ENCODE measurements at regions not wholly inside any gene's neighbourhood (a gene's known extent, or its start where the extent isn't known, plus 50 kb on each side); places are given as distances from the start of the nearest gene placed in this dataset.

- H3K9me3 ChIP-seq (ENCODE audit: control insufficient read depth in 2 of 3, low read length in 3 of 3), result no peaks in the 10 kb centered on the region
- no peaks in the 10 kb centered on the region for H3K27me3 ChIP-seq (ENCODE audit: control insufficient read depth in 2 of 2, insufficient read depth in 2 of 2, low read length in 2 of 2)
- H3K27ac Mint-ChIP-seq, result no peak overlapping the region
- no peaks in the 10 kb centered on the region for H3K36me3 ChIP-seq (ENCODE audit: control insufficient read depth in 2 of 3, insufficient read depth in 3 of 3, low read length in 3 of 3)
- no peaks in the 10 kb centered on the region for H3K27me3 Mint-ChIP-seq
- no peaks in the 10 kb centered on the region for H3K4me1 ChIP-seq (ENCODE audit: control insufficient read depth in 2 of 2, insufficient read depth in 2 of 2, low read length in 2 of 2)
- DNase-seq, result no peak
- no peak for ATAC-seq
- H3K4me3 ChIP-seq (ENCODE audit: low read length), result no peak overlapping the region
- H3K4me3 Mint-ChIP-seq, result no peak overlapping the region
- H3K4me1 Mint-ChIP-seq, result no peaks in the 10 kb centered on the region
- CTCF ChIA-PET, result no interaction called here
- intact Hi-C loops (cut with micrococcal nuclease), result no loop called here
- POLR2A ChIA-PET, result no interaction called here
- H3K36me3 Mint-ChIP-seq, result no peaks in the 10 kb centered on the region
- peaks cover under 1 to 10% (median 4%) of the 10 kb centered on the region in 11 donors for H3K9me3 Mint-ChIP-seq
- no peak overlapping the region for H3K27ac ChIP-seq (ENCODE audit: low read depth, low read length)
Measured at GRCh38 chr5:125630237-125630636, 793.0 kb upstream of the GRAMD2B start.

- Mint-ChIP-seq H3K4me1 (no peaks in the 10 kb centered on the region), H3K9me3 (peaks cover 0 to 14% (median 5%) of the 10 kb centered on the region in 11 donors), H3K4me3 (no peak overlapping the region), H3K27ac (no peak overlapping the region), H3K36me3 (no peaks in the 10 kb centered on the region), H3K27me3 (no peaks in the 10 kb centered on the region)
- DNase-seq (no peak), ATAC-seq (no peak)
- ChIA-PET POLR2A (no interaction called here), CTCF (no interaction called here)
- intact Hi-C loops (cut with micrococcal nuclease), result no loop called here
- Histone ChIP-seq H3K9me3 (ENCODE audit: control insufficient read depth in 2 of 3, low read length in 3 of 3) (no peaks in the 10 kb centered on the region), H3K27ac (ENCODE audit: low read depth, low read length) (no peak overlapping the region), H3K36me3 (ENCODE audit: control insufficient read depth in 2 of 3, insufficient read depth in 3 of 3, low read length in 3 of 3) (no peaks in the 10 kb centered on the region), H3K27me3 (ENCODE audit: control insufficient read depth in 2 of 2, insufficient read depth in 2 of 2, low read length in 2 of 2) (no peaks in the 10 kb centered on the region), H3K4me3 (ENCODE audit: low read length) (no peak overlapping the region), H3K4me1 (ENCODE audit: control insufficient read depth in 2 of 2, insufficient read depth in 2 of 2, low read length in 2 of 2) (no peaks in the 10 kb centered on the region)
Measured at GRCh38 chr5:125633523-125633922, 789.7 kb upstream of the GRAMD2B start.

- Histone ChIP-seq H3K36me3 (ENCODE audit: control insufficient read depth in 2 of 3, insufficient read depth in 3 of 3, low read length in 3 of 3) (no peaks in the 10 kb centered on the region), H3K4me3 (ENCODE audit: low read length) (no peak overlapping the region), H3K27ac (ENCODE audit: low read depth, low read length) (no peak overlapping the region), H3K27me3 (ENCODE audit: control insufficient read depth in 2 of 2, insufficient read depth in 2 of 2, low read length in 2 of 2) (no peaks in the 10 kb centered on the region), H3K9me3 (ENCODE audit: control insufficient read depth in 2 of 3, low read length in 3 of 3) (no peaks in the 10 kb centered on the region), H3K4me1 (ENCODE audit: control insufficient read depth in 2 of 2, insufficient read depth in 2 of 2, low read length in 2 of 2) (no peaks in the 10 kb centered on the region)
- Mint-ChIP-seq H3K27ac (no peak overlapping the region), H3K4me1 (no peaks in the 10 kb centered on the region), H3K4me3 (no peak overlapping the region), H3K36me3 (no peaks in the 10 kb centered on the region), H3K9me3 (peaks cover 0 to 12% (median 3%) of the 10 kb centered on the region in 11 donors), H3K27me3 (no peaks in the 10 kb centered on the region)
- ChIA-PET CTCF (no interaction called here), POLR2A (no interaction called here)
- ATAC-seq (no peak), DNase-seq (no peak)
- intact Hi-C loops (cut with micrococcal nuclease), result no loop called here
Measured at GRCh38 chr5:125634216-125634835, 788.9 kb upstream of the GRAMD2B start.

- no peak for ATAC-seq
- Mint-ChIP-seq H3K27me3 (no peaks in the 10 kb centered on the region), H3K4me1 (no peaks in the 10 kb centered on the region), H3K9me3 (peaks cover 1 to 30% (median 16%) of the 10 kb centered on the region in 11 donors), H3K36me3 (no peaks in the 10 kb centered on the region), H3K4me3 (no peak overlapping the region), H3K27ac (no peak overlapping the region)
- intact Hi-C loops (cut with micrococcal nuclease), result no loop called here
- Histone ChIP-seq H3K27ac (ENCODE audit: low read depth, low read length) (no peak overlapping the region), H3K4me3 (ENCODE audit: low read length) (no peak overlapping the region), H3K27me3 (ENCODE audit: control insufficient read depth in 2 of 2, insufficient read depth in 2 of 2, low read length in 2 of 2) (no peaks in the 10 kb centered on the region), H3K9me3 (ENCODE audit: control insufficient read depth in 2 of 3, low read length in 3 of 3) (no peaks in the 10 kb centered on the region), H3K36me3 (ENCODE audit: control insufficient read depth in 2 of 3, insufficient read depth in 3 of 3, low read length in 3 of 3) (no peaks in the 10 kb centered on the region), H3K4me1 (ENCODE audit: control insufficient read depth in 2 of 2, insufficient read depth in 2 of 2, low read length in 2 of 2) (no peaks in the 10 kb centered on the region)
- no peak for DNase-seq
- ChIA-PET POLR2A (no interaction called here), CTCF (no interaction called here)
Measured at GRCh38 chr5:125639858-125640257, 783.4 kb upstream of the GRAMD2B start.

GRCh38 chr5:125652761-125653160 is 770.4 kb upstream of the GRAMD2B start:
- H3K4me3 ChIP-seq (ENCODE audit: low read length), result no peak overlapping the region
- no peaks in the 10 kb centered on the region for H3K27me3 Mint-ChIP-seq
- H3K36me3 Mint-ChIP-seq, result no peaks in the 10 kb centered on the region
- intact Hi-C loops (cut with micrococcal nuclease), result no loop called here
- no peaks in the 10 kb centered on the region for H3K4me1 Mint-ChIP-seq
- no peaks in the 10 kb centered on the region for H3K4me1 ChIP-seq (ENCODE audit: control insufficient read depth in 2 of 2, insufficient read depth in 2 of 2, low read length in 2 of 2)
- H3K27me3 ChIP-seq (ENCODE audit: control insufficient read depth in 2 of 2, insufficient read depth in 2 of 2, low read length in 2 of 2), result no peaks in the 10 kb centered on the region
- H3K27ac ChIP-seq (ENCODE audit: low read depth, low read length), result no peak overlapping the region
- peaks cover 0 to 37% (median 4%) of the 10 kb centered on the region in 11 donors for H3K9me3 Mint-ChIP-seq
- no peak overlapping the region for H3K27ac Mint-ChIP-seq
- CTCF ChIA-PET, result no interaction called here
- no peaks in the 10 kb centered on the region for H3K36me3 ChIP-seq (ENCODE audit: control insufficient read depth in 2 of 3, insufficient read depth in 3 of 3, low read length in 3 of 3)
- no peaks in the 10 kb centered on the region for H3K9me3 ChIP-seq (ENCODE audit: control insufficient read depth in 2 of 3, low read length in 3 of 3)
- POLR2A ChIA-PET, result no interaction called here
- DNase-seq (no peak), ATAC-seq (no peak)
- no peak overlapping the region for H3K4me3 Mint-ChIP-seq

DNA sequence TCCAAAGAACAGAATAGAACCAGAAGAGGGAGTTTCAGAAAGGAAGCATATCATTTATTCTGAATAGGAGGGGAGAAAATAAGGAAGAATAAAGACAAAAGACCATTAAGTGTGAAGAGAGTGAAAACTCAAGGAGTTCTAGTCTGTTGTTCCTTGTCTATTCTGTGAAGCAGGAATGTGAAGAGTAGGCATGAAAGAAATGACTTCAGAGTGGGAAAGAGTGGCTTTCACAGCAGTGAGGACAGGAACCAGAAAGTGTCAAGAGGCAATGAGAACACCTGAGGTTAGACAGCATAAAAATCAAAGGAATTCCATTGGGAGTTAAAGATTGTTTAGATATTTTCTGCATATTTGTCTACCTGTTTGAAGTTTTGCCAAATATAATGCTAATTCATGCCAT is 768.8 kb upstream of the GRAMD2B start:
- POLR2A ChIA-PET, result no interaction called here
- H3K27ac ChIP-seq (ENCODE audit: low read depth, low read length), result no peak overlapping the region
- intact Hi-C loops (cut with micrococcal nuclease), result no loop called here
- no peaks in the 10 kb centered on the region for H3K4me1 ChIP-seq (ENCODE audit: control insufficient read depth in 2 of 2, insufficient read depth in 2 of 2, low read length in 2 of 2)
- Mint-ChIP-seq H3K4me3 (no peak overlapping the region), H3K4me1 (no peaks in the 10 kb centered on the region), H3K9me3 (peaks cover 0 to 27% (median 4%) of the 10 kb centered on the region in 11 donors), H3K36me3 (no peaks in the 10 kb centered on the region), H3K27me3 (no peaks in the 10 kb centered on the region), H3K27ac (no peak overlapping the region)
- no peaks in the 10 kb centered on the region for H3K27me3 ChIP-seq (ENCODE audit: control insufficient read depth in 2 of 2, insufficient read depth in 2 of 2, low read length in 2 of 2)
- no peaks in the 10 kb centered on the region for H3K36me3 ChIP-seq (ENCODE audit: control insufficient read depth in 2 of 3, insufficient read depth in 3 of 3, low read length in 3 of 3)
- no peak for ATAC-seq
- no peak for DNase-seq
- H3K9me3 ChIP-seq (ENCODE audit: control insufficient read depth in 2 of 3, low read length in 3 of 3), result no peaks in the 10 kb centered on the region
- no peak overlapping the region for H3K4me3 ChIP-seq (ENCODE audit: low read length)
- CTCF ChIA-PET, result no interaction called here

DNA sequence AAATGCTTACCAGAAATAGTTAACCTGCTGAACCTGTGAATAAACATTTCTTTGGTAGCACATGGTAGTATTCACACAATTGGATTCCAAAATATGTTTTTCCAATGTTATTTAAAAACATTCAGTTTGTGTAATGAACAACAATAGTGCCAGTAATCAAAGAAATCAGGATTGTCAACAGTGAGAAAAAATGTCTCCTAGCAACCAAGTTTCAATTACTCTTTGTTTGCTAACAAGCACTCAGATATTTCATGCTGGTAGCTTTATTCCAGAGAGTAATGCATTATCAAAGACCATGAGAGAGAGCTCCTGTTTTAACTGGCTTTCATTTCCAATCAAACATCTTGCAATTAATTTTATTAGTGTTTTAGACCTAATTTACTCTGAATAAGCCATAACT is 768.1 kb upstream of the GRAMD2B start:
- no peaks in the 10 kb centered on the region for H3K27me3 ChIP-seq (ENCODE audit: control insufficient read depth in 2 of 2, insufficient read depth in 2 of 2, low read length in 2 of 2)
- Mint-ChIP-seq H3K36me3 (no peaks in the 10 kb centered on the region), H3K27ac (no peak overlapping the region), H3K4me1 (no peaks in the 10 kb centered on the region), H3K4me3 (no peak overlapping the region), H3K9me3 (peaks cover 0 to 25% (median 4%) of the 10 kb centered on the region in 11 donors), H3K27me3 (no peaks in the 10 kb centered on the region)
- no peak for ATAC-seq
- no peaks in the 10 kb centered on the region for H3K9me3 ChIP-seq (ENCODE audit: control insufficient read depth in 2 of 3, low read length in 3 of 3)
- H3K27ac ChIP-seq (ENCODE audit: low read depth, low read length), result no peak overlapping the region
- H3K4me1 ChIP-seq (ENCODE audit: control insufficient read depth in 2 of 2, insufficient read depth in 2 of 2, low read length in 2 of 2), result no peaks in the 10 kb centered on the region
- intact Hi-C loops (cut with micrococcal nuclease), result no loop called here
- no peak for DNase-seq
- ChIA-PET POLR2A (no interaction called here), CTCF (interaction anchor here (0.8 kb wide), 1 partner anchor 458 kb away, joined by 3 read pairs; no protein-coding TSS in a partner anchor)
- H3K36me3 ChIP-seq (ENCODE audit: control insufficient read depth in 2 of 3, insufficient read depth in 3 of 3, low read length in 3 of 3), result no peaks in the 10 kb centered on the region
- H3K4me3 ChIP-seq (ENCODE audit: low read length), result no peak overlapping the region

All from naive thymus-derived CD4-positive, alpha-beta T cell (primary cell).